ENCODE measurements at regions not wholly inside any gene's neighbourhood (a gene's known extent, or its start where the extent isn't known, plus 50 kb on each side); places are given as distances from the start of the nearest gene placed in this dataset.

- Histone ChIP-seq H3K9me3 (no peaks in the 10 kb centered on the region), H3K4me3 (no peak overlapping the region), H3K27me3 (no peaks in the 10 kb centered on the region), H3K4me1 (no peaks in the 10 kb centered on the region), H3K27ac (no peak overlapping the region), H3K36me3 (no peaks in the 10 kb centered on the region)
- no peak for DNase-seq
- TF ChIP-seq, protein P1, sequence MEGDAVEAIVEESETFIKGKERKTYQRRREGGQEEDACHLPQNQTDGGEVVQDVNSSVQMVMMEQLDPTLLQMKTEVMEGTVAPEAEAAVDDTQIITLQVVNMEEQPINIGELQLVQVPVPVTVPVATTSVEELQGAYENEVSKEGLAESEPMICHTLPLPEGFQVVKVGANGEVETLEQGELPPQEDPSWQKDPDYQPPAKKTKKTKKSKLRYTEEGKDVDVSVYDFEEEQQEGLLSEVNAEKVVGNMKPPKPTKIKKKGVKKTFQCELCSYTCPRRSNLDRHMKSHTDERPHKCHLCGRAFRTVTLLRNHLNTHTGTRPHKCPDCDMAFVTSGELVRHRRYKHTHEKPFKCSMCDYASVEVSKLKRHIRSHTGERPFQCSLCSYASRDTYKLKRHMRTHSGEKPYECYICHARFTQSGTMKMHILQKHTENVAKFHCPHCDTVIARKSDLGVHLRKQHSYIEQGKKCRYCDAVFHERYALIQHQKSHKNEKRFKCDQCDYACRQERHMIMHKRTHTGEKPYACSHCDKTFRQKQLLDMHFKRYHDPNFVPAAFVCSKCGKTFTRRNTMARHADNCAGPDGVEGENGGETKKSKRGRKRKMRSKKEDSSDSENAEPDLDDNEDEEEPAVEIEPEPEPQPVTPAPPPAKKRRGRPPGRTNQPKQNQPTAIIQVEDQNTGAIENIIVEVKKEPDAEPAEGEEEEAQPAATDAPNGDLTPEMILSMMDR (IDR thresholded peaks at IDR 0.05), result no peak
Observed at GRCh38 chr2:156088587-156088986, 243.9 kb downstream of the NR4A2 start.

DNA sequence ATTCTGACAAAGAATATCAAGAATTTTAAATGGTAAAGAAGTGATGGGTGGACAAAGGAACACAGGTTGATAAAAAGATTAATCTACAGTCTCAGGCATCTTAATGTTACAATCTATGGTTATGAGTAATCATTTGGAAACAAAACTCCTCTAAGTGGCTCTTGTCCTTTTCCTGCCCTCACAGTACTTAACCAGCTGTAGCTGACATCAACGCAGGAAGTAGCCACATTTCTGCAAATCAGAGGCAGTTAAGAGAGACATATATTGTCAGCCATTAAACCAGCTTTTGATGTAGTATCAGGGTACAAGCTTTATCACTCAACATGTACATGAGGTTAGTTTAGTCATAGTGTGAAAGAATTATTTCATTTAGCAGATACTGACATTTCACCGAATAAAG is 244.6 kb downstream of the NR4A2 start:
- Histone ChIP-seq H3K4me1 (no peaks in the 10 kb centered on the region), H3K27ac (no peak overlapping the region), H3K27me3 (no peaks in the 10 kb centered on the region), H3K4me3 (no peak overlapping the region), H3K36me3 (no peaks in the 10 kb centered on the region), H3K9me3 (no peaks in the 10 kb centered on the region)
- TF ChIP-seq POLR2A (IDR thresholded peaks at IDR 0.05), result no peak
- TF ChIP-seq, protein P1 (IDR thresholded peaks at IDR 0.05), result no peak
- no peak for DNase-seq

GRCh38 chr2:156083763-156084493 is 248.6 kb downstream of the NR4A2 start:
- H3K9me3 ChIP-seq, result no peaks in the 10 kb centered on the region
- H3K36me3 ChIP-seq, result no peaks in the 10 kb centered on the region
- no peaks in the 10 kb centered on the region for H3K27me3 ChIP-seq
- no peak overlapping the region for H3K27ac ChIP-seq
- H3K4me3 ChIP-seq, result no peak overlapping the region
- H3K4me1 ChIP-seq, result no peaks in the 10 kb centered on the region
- no peak for DNase-seq
- TF ChIP-seq, protein P1 (IDR thresholded peaks at IDR 0.05), result no peak
- no peak for TF ChIP-seq POLR2A (IDR thresholded peaks at IDR 0.05)

DNA sequence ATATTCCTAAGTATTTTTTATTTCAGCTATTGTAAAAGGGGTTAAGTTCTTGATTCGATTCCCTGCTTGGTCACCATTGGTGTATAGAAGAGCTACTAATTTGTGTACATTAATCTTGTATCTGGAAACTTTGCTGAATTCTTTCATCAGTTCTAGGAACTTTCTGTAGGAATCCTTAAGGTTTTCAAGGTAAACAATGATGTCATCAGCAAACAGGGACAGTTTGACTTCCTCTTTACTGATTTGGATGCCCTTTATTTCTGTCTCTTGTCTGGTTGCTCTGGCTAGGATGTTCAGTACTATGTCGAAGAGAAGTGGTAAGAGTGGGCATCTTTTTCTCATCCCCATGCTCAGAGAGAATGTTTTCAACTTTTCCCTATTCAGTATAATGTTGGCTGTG is 252.7 kb downstream of the NR4A2 start:
- TF ChIP-seq, protein P1 (IDR thresholded peaks at IDR 0.05), result no peak
- TF ChIP-seq POLR2A (IDR thresholded peaks at IDR 0.05), result no peak
- Histone ChIP-seq H3K9me3 (no peaks in the 10 kb centered on the region), H3K4me1 (no peaks in the 10 kb centered on the region), H3K27ac (no peak overlapping the region), H3K36me3 (no peaks in the 10 kb centered on the region), H3K27me3 (no peaks in the 10 kb centered on the region), H3K4me3 (no peak overlapping the region)
- DNase-seq, result no peak

GRCh38 chr2:156077041-156077742 is 255.3 kb downstream of the NR4A2 start:
- H3K4me1 ChIP-seq, result no peaks in the 10 kb centered on the region
- H3K27me3 ChIP-seq, result no peaks in the 10 kb centered on the region
- no peak for DNase-seq
- no peaks in the 10 kb centered on the region for H3K36me3 ChIP-seq
- no peak overlapping the region for H3K27ac ChIP-seq
- TF ChIP-seq POLR2A (IDR thresholded peaks at IDR 0.05), result no peak
- TF ChIP-seq, protein P1 (IDR thresholded peaks at IDR 0.05), result no peak
- H3K4me3 ChIP-seq, result no peak overlapping the region
- no peaks in the 10 kb centered on the region for H3K9me3 ChIP-seq

All from Peyer's patch (tissue), 4 donors.